ENCODE measurements at regions not wholly inside any gene's neighbourhood (a gene's known extent, or its start where the extent isn't known, plus 50 kb on each side); places are given as distances from the start of the nearest gene placed in this dataset.

DNA sequence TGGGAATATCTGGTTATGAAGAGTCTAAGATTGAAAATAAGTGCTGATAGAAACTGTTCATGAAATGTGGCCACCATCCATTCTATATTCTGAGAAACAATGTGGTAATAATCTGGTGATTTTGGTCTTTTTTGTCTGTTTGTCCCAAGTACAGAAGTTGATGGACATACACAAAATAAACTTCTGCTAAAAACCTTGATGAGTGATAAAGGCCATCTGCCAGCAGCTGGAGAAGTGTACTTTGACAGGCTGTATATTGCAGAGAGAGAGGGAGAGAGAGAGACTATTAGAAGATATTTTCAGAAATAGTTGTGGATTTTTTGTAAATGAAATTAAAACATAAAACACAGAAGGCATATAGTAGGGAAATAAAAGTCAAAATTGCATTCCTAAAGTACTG is 96.9 kb upstream of the NABP1 start:
- H2AFZ ChIP-seq (ENCODE audit: low read length) = no peak overlapping the region
- no peaks in the 10 kb centered on the region for H4K20me1 ChIP-seq (ENCODE audit: insufficient read depth, low read length)
- no peaks in the 10 kb centered on the region for H3K4me1 ChIP-seq (ENCODE audit: insufficient read depth, low read length, severe bottlenecking)
- no peak overlapping the region for H3K4me3 ChIP-seq (ENCODE audit: low read depth, low read length, poor library complexity, severe bottlenecking)
- no peaks in the 10 kb centered on the region for H3F3A ChIP-seq (ENCODE audit: insufficient read depth, low read length)
- no peaks in the 10 kb centered on the region for H3K79me2 ChIP-seq (ENCODE audit: insufficient read depth, low read length)
- no peaks in the 10 kb centered on the region for H3K36me3 ChIP-seq (ENCODE audit: insufficient read depth, low read length)
- no peak overlapping the region for H3K9ac ChIP-seq (ENCODE audit: low read length)
- TF ChIP-seq CTCF (IDR thresholded peaks at IDR 0.05; ENCODE audit: low read length) (no peak), EZH2 (IDR thresholded peaks at IDR 0.05; ENCODE audit: borderline replicate concordance, low read length) (no peak)
- no peaks in the 10 kb centered on the region for H3K9me3 ChIP-seq (ENCODE audit: low read length)
- no peaks in the 10 kb centered on the region for H3K27me3 ChIP-seq (ENCODE audit: insufficient read depth, low read length)
- no peaks in the 10 kb centered on the region for H3K9me2 ChIP-seq (ENCODE audit: low read depth, low read length)
- H3K27ac ChIP-seq (ENCODE audit: low read depth, low read length, poor library complexity, severe bottlenecking) = no peak overlapping the region
- H3K4me2 ChIP-seq (ENCODE audit: low read length) = no peak overlapping the region

GRCh38 chr2:191582355-191582754 is 95.6 kb upstream of the NABP1 start:
- no peak for TF ChIP-seq CTCF (IDR thresholded peaks at IDR 0.05; ENCODE audit: low read length)
- no peak for TF ChIP-seq EZH2 (IDR thresholded peaks at IDR 0.05; ENCODE audit: borderline replicate concordance, low read length)
- Histone ChIP-seq H3K9me2 (ENCODE audit: low read depth, low read length) (no peaks in the 10 kb centered on the region), H3K4me3 (ENCODE audit: low read depth, low read length, poor library complexity, severe bottlenecking) (no peak overlapping the region), H2AFZ (ENCODE audit: low read length) (no peak overlapping the region), H3K79me2 (ENCODE audit: insufficient read depth, low read length) (no peaks in the 10 kb centered on the region), H3K27me3 (ENCODE audit: insufficient read depth, low read length) (no peaks in the 10 kb centered on the region), H3K9me3 (ENCODE audit: low read length) (no peaks in the 10 kb centered on the region), H3F3A (ENCODE audit: insufficient read depth, low read length) (no peaks in the 10 kb centered on the region), H3K4me2 (ENCODE audit: low read length) (no peak overlapping the region), H3K36me3 (ENCODE audit: insufficient read depth, low read length) (no peaks in the 10 kb centered on the region), H3K27ac (ENCODE audit: low read depth, low read length, poor library complexity, severe bottlenecking) (no peak overlapping the region), H3K9ac (ENCODE audit: low read length) (no peak overlapping the region), H3K4me1 (ENCODE audit: insufficient read depth, low read length, severe bottlenecking) (no peaks in the 10 kb centered on the region), H4K20me1 (ENCODE audit: insufficient read depth, low read length) (no peaks in the 10 kb centered on the region)

- Histone ChIP-seq H3K9me2 (ENCODE audit: low read depth, low read length) (no peaks in the 10 kb centered on the region), H3K9ac (ENCODE audit: low read length) (no peak overlapping the region), H2AFZ (ENCODE audit: low read length) (no peak overlapping the region), H3K4me2 (ENCODE audit: low read length) (no peak overlapping the region), H4K20me1 (ENCODE audit: insufficient read depth, low read length) (no peaks in the 10 kb centered on the region), H3K4me3 (ENCODE audit: low read depth, low read length, poor library complexity, severe bottlenecking) (no peak overlapping the region), H3K79me2 (ENCODE audit: insufficient read depth, low read length) (no peaks in the 10 kb centered on the region), H3K4me1 (ENCODE audit: insufficient read depth, low read length, severe bottlenecking) (no peaks in the 10 kb centered on the region), H3K27me3 (ENCODE audit: insufficient read depth, low read length) (no peaks in the 10 kb centered on the region; the same call in 1 of the 2 replicates), H3K27ac (ENCODE audit: low read depth, low read length, poor library complexity, severe bottlenecking) (no peak overlapping the region), H3K36me3 (ENCODE audit: insufficient read depth, low read length) (no peaks in the 10 kb centered on the region), H3K9me3 (ENCODE audit: low read length) (no peaks in the 10 kb centered on the region), H3F3A (ENCODE audit: insufficient read depth, low read length) (no peaks in the 10 kb centered on the region)
- no peak for TF ChIP-seq EZH2 (IDR thresholded peaks at IDR 0.05; ENCODE audit: borderline replicate concordance, low read length)
- no peak for TF ChIP-seq CTCF (IDR thresholded peaks at IDR 0.05; ENCODE audit: low read length)
Observed at GRCh38 chr2:191591025-191591424, 86.9 kb upstream of the NABP1 start.
